ENCODE measurements at regions not wholly inside any gene's neighbourhood (a gene's known extent, or its start where the extent isn't known, plus 50 kb on each side); places are given as distances from the start of the nearest gene placed in this dataset.

GRCh38 chr4:13126976-13127910, 356.9 kb downstream of the RAB28 start:
- DNase-seq (no peak), ATAC-seq (no peak)
- WGBS, 4 donors: 24 to 38% (median 36%) methylated on average over 7 of the region's 7 CpGs
- no peak overlapping the region for H3K4me3 ChIP-seq
- H3K36me3 ChIP-seq: no peaks in the 10 kb centered on the region
- no peaks in the 10 kb centered on the region for H3K27me3 ChIP-seq
- no peaks in the 10 kb centered on the region for H3K9me3 ChIP-seq
- intact Hi-C loops (cut with DNase I): no loop called here
- TF ChIP-seq, protein P1, sequence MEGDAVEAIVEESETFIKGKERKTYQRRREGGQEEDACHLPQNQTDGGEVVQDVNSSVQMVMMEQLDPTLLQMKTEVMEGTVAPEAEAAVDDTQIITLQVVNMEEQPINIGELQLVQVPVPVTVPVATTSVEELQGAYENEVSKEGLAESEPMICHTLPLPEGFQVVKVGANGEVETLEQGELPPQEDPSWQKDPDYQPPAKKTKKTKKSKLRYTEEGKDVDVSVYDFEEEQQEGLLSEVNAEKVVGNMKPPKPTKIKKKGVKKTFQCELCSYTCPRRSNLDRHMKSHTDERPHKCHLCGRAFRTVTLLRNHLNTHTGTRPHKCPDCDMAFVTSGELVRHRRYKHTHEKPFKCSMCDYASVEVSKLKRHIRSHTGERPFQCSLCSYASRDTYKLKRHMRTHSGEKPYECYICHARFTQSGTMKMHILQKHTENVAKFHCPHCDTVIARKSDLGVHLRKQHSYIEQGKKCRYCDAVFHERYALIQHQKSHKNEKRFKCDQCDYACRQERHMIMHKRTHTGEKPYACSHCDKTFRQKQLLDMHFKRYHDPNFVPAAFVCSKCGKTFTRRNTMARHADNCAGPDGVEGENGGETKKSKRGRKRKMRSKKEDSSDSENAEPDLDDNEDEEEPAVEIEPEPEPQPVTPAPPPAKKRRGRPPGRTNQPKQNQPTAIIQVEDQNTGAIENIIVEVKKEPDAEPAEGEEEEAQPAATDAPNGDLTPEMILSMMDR (IDR thresholded peaks at IDR 0.05): no peak
- no peak for TF ChIP-seq POLR2A (IDR thresholded peaks at IDR 0.05)
- no peak overlapping the region for H3K27ac ChIP-seq
- H3K4me1 ChIP-seq: no peaks in the 10 kb centered on the region

DNA sequence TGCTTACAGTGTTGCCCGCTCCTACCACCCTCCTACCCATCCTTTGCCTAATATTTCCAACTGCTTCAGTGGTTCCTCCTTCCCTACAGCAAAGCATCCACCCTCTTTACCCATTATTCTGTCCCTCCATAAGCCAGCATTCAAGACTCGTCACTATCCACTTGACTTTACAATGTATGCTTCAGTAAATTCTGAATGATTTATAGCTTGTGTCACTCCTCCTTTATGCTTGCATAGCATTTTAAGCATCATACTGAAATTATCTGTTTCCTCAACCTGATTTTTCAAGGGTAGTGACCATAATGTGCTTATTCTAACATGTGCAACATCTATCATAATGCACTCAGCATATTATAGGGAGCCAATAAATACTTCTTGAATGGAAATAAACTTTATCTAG, 365.5 kb downstream of the RAB28 start:
- TF ChIP-seq POLR2A (IDR thresholded peaks at IDR 0.05): no peak
- TF ChIP-seq, protein P1 (IDR thresholded peaks at IDR 0.05): no peak
- Histone ChIP-seq H3K9me3 (no peaks in the 10 kb centered on the region), H3K4me1 (no peaks in the 10 kb centered on the region), H3K27ac (no peak overlapping the region), H3K36me3 (no peaks in the 10 kb centered on the region), H3K27me3 (no peaks in the 10 kb centered on the region), H3K4me3 (no peak overlapping the region)
- DNase-seq (no peak), ATAC-seq (no peak)
- intact Hi-C loops (cut with DNase I): no loop called here
- WGBS, 4 donors: 88 to 92% (median 89%) methylated on average over 2 of the region's 2 CpGs

GRCh38 chr4:13117185-13117584, 367.0 kb downstream of the RAB28 start:
- WGBS, 4 donors: 71 to 92% (median 73%) methylated on average over 3 of the region's 3 CpGs
- intact Hi-C loops (cut with DNase I): no loop called here
- no peak for TF ChIP-seq POLR2A (IDR thresholded peaks at IDR 0.05)
- TF ChIP-seq, protein P1 (IDR thresholded peaks at IDR 0.05): no peak
- no peak for ATAC-seq
- Histone ChIP-seq H3K4me3 (no peak overlapping the region), H3K27me3 (no peaks in the 10 kb centered on the region), H3K36me3 (no peaks in the 10 kb centered on the region), H3K27ac (no peak overlapping the region), H3K4me1 (no peaks in the 10 kb centered on the region), H3K9me3 (peaks cover 0 to 9% (median 0%) of the 10 kb centered on the region in 12 donors)
- DNase-seq: no peak

DNA sequence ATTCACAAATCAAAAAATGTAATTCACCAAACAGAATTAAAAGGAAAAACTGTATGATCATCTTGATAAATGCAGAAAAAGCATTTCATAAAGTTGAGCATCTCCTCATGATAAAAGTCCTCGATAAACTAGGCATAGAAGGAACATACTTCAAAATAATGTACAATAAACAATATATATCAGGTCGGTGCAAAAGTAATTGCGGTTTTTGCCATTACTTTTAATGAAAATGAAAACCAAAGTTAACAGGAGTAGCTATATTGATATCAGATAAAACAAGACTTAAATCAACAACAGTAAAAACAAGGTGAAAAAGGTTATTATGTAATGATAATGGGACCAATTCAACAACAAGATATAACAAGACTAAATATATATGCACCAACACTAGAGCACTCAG, 372.1 kb downstream of the RAB28 start:
- Histone ChIP-seq H3K4me3 (no peak overlapping the region), H3K27me3 (no peaks in the 10 kb centered on the region), H3K4me1 (no peaks in the 10 kb centered on the region), H3K27ac (no peak overlapping the region), H3K9me3 (peaks cover 0 to 32% (median 0%) of the 10 kb centered on the region in 12 donors), H3K36me3 (no peaks in the 10 kb centered on the region)
- intact Hi-C loops (cut with DNase I): no loop called here
- no peak for TF ChIP-seq POLR2A (IDR thresholded peaks at IDR 0.05)
- TF ChIP-seq, protein P1 (IDR thresholded peaks at IDR 0.05): no peak
- 85 to 87% (median 85%) methylated on average over 3 of the region's 3 CpGs for WGBS, 4 donors
- DNase-seq: no peak
- no peak for ATAC-seq

Measured in heart left ventricle (tissue), 16 donors.